ENCODE measurements at regions not wholly inside any gene's neighbourhood (a gene's known extent, or its start where the extent isn't known, plus 50 kb on each side); places are given as distances from the start of the nearest gene placed in this dataset.
A peak's percentile ranks its signal among the peaks of the same experiment; 100 is the strongest.

- H3K4me1 Mint-ChIP-seq = no peaks in the 10 kb centered on the region
- no peak for ATAC-seq
- DNase-seq = no peak
- H3K4me3 Mint-ChIP-seq = no peak overlapping the region
- H3K27me3 Mint-ChIP-seq = no peaks in the 10 kb centered on the region
- peaks cover 0 to 8% of the 10 kb centered on the region in 2 donors for H3K9me3 Mint-ChIP-seq
- H3K27ac Mint-ChIP-seq = no peak overlapping the region
Measured at GRCh38 chr7:36802459-36803135, 78.3 kb upstream of the AOAH start.

DNA sequence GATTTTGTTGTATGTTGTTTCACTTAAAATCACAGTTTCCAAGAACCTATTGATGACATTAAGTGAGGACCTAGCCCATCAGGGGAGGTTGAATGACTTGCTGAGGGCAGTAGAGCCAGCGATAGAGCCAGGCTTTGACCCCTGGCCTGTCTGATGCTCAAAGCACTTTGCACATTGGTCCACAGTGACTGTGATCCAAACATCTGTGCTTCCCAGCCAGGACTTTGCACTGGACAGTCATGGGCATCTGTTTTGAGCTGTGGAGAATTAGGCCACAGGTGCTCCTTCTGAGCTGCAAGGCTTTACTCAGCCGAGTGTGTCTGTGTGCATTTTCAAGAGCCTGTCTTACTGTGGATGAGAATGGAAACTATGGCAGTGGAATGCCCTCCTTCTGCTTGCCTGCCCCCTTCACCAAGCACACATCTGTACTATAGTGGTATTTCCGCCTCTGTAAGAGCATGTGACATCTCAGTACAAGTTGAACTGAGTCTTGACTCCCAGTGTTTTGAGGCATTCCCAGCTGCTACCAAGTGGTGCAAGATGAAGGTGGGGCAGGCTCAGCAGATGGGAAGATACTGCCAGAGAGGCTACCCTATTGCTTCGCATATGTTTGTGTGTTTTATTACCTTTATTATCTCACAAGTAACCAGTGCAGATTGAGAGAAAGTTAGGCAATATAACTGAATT, 72.7 kb upstream of the AOAH start:
- Mint-ChIP-seq H3K9me3 (no peaks in the 10 kb centered on the region), H3K27me3 (no peaks in the 10 kb centered on the region), H3K27ac (no peak overlapping the region), H3K4me3 (no peak overlapping the region), H3K4me1 (peaks cover 28% of the 10 kb centered on the region)
- no peak for DNase-seq
- no peak for ATAC-seq

- ATAC-seq (no peak), DNase-seq (no peak)
- Mint-ChIP-seq H3K4me1 (peaks cover 43% of the 10 kb centered on the region), H3K27ac (peak overlapping the region in 1 of 2 donors; percentile 55), H3K9me3 (no peaks in the 10 kb centered on the region), H3K4me3 (no peak overlapping the region), H3K27me3 (no peaks in the 10 kb centered on the region)
Measured at GRCh38 chr7:36795451-36796021, 71.2 kb upstream of the AOAH start.

DNA sequence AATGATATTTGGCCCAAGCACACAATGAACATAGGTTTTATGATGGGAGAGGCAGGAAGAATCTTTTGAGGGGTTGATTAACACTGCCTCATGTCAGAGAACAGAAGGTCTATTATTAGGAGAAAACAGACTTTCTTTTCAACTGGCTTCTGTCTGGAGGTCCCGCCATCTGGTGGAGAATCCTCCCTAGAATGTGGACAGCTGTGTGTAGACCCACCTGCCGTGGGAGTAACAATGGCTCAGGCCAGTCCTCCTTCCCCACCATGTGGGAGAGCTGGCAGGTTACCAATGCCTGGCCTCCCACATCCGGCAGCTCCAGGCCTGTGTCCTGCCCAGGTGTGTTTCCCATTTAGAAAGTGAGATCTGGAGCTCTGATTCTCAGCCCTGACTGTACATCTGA, 70.4 kb upstream of the AOAH start:
- ATAC-seq (no peak), DNase-seq (no peak)
- no peak overlapping the region for H3K4me3 Mint-ChIP-seq
- H3K4me1 Mint-ChIP-seq = peaks cover 51% of the 10 kb centered on the region
- no peaks in the 10 kb centered on the region for H3K27me3 Mint-ChIP-seq
- no peaks in the 10 kb centered on the region for H3K9me3 Mint-ChIP-seq
- H3K27ac Mint-ChIP-seq = no peak overlapping the region

GRCh38 chr7:36792421-36792820, 68.1 kb upstream of the AOAH start:
- no peak for ATAC-seq
- Mint-ChIP-seq H3K4me3 (no peak overlapping the region), H3K9me3 (no peaks in the 10 kb centered on the region), H3K4me1 (peaks cover 73% of the 10 kb centered on the region), H3K27me3 (no peaks in the 10 kb centered on the region), H3K27ac (no peak overlapping the region)
- DNase-seq = no peak

DNA sequence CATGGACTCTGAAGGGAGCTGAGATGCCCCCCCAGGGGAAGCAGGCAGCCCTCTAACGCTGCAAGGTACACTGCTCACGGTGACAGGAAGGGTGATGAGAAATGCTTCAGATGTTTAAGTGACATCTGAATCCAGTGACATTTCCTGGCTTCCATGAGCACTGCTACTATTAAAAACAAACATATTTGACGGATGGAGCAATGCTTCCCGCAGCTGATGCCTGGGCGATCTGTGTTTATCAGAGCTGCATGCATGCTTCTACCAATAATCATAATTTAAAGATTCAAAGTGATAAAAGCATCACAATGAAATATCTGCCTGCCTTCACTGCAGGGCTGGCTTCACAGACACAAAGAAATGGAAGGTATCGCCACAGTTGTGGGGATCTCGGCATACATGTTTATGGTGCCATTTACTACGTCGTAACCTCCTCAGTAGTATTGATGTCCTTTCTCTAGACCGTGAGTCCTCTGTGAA, 66.1 kb upstream of the AOAH start:
- H3K27me3 Mint-ChIP-seq = no peaks in the 10 kb centered on the region
- H3K9me3 Mint-ChIP-seq = no peaks in the 10 kb centered on the region
- DNase-seq = no peak
- H3K4me3 Mint-ChIP-seq = no peak overlapping the region
- peaks cover 73% of the 10 kb centered on the region for H3K4me1 Mint-ChIP-seq
- no peak for ATAC-seq
- H3K27ac Mint-ChIP-seq = no peak overlapping the region

GRCh38 chr7:36788825-36789470, 64.7 kb upstream of the AOAH start:
- Mint-ChIP-seq H3K4me1 (peaks cover 74% of the 10 kb centered on the region), H3K27ac (peak overlapping the region; percentile 64 to 66)
- DNase-seq = no peak

GRCh38 chr7:36787933-36788378, 63.7 kb upstream of the AOAH start:
- Mint-ChIP-seq H3K27ac (no peak overlapping the region), H3K4me1 (peaks cover 74% of the 10 kb centered on the region), H3K27me3 (no peaks in the 10 kb centered on the region), H3K4me3 (peak overlapping the region; percentile 12 to 62), H3K9me3 (no peaks in the 10 kb centered on the region)
- DNase-seq = peak in 1 of 2 donors; percentile 35
- peak; percentile 82 for ATAC-seq

More at GRCh38 chr7:36788825-36789470, 64.7 kb upstream of the AOAH start:
- peak overlapping the region; percentile 62 for H3K4me3 Mint-ChIP-seq
- no peak for ATAC-seq
- H3K9me3 Mint-ChIP-seq = no peaks in the 10 kb centered on the region
- no peaks in the 10 kb centered on the region for H3K27me3 Mint-ChIP-seq

DNA sequence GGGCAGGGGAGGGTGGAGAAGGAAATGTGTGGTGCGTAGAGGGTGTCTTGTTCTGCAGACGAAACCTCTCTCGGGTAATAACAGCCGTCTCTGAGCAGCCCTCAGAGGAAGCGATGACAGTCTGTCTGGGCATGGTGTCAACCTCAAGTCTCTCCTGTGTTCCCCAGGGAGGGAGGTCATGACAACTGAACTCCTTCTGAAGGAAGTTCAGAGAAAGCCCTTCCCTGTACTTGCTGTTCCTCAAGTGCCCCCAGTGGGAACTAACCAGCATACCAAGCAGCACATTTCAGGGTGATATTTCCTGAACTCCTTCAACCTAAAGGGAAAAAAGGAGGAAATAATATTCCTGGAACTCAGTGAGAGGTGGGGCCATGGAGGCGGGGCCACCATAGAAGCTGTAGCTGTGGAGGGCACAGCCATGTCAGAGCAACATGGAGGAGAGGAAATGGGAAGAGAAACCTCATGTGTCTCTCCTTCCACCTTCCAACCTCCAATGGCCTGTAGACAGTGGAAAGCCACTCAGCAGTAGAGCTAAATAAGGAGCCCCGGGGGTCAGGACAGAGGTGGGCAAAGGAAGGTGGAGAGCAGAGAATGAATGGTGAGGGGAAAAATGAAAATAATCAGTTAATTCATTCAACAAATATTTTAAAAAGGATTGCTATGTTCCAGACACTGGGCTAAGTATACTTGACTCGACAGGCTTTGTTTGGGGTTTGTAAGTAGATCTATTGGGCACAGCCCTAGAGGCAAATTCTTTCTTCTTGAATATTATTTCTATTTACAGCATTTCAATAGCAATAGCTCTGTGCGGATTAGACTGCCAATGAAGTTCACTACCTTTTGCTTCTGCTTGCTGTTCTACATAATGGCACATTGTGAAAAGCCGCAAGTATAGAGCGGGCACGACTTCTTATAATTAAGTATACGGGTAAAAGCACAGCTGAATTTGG, 61.0 kb upstream of the AOAH start:
- Mint-ChIP-seq H3K27me3 (no peaks in the 10 kb centered on the region), H3K9me3 (no peaks in the 10 kb centered on the region), H3K4me3 (peak overlapping the region; percentile 63 to 72), H3K27ac (peak overlapping the region; percentile 79 to 86), H3K4me1 (peaks cover 70% of the 10 kb centered on the region)
- ATAC-seq (peak; percentile 94), DNase-seq (peak; percentile 38 to 70)

GRCh38 chr7:36781011-36781738, 56.9 kb upstream of the AOAH start:
- peak overlapping the region in 1 of 2 donors; percentile 10 for H3K4me3 Mint-ChIP-seq
- peaks cover 76% of the 10 kb centered on the region for H3K4me1 Mint-ChIP-seq
- DNase-seq (no peak), ATAC-seq (peak; percentile 58)
- H3K9me3 Mint-ChIP-seq = no peaks in the 10 kb centered on the region
- no peak overlapping the region for H3K27ac Mint-ChIP-seq
- no peaks in the 10 kb centered on the region for H3K27me3 Mint-ChIP-seq

GRCh38 chr7:36777855-36778254, 53.6 kb upstream of the AOAH start:
- H3K4me3 Mint-ChIP-seq = peak overlapping the region; percentile 48 to 75
- H3K27me3 Mint-ChIP-seq = no peaks in the 10 kb centered on the region
- H3K9me3 Mint-ChIP-seq = no peaks in the 10 kb centered on the region
- H3K27ac Mint-ChIP-seq = peak overlapping the region in 1 of 2 donors; percentile 34
- DNase-seq = no peak
- peaks cover 75% of the 10 kb centered on the region for H3K4me1 Mint-ChIP-seq
- no peak for ATAC-seq

DNA sequence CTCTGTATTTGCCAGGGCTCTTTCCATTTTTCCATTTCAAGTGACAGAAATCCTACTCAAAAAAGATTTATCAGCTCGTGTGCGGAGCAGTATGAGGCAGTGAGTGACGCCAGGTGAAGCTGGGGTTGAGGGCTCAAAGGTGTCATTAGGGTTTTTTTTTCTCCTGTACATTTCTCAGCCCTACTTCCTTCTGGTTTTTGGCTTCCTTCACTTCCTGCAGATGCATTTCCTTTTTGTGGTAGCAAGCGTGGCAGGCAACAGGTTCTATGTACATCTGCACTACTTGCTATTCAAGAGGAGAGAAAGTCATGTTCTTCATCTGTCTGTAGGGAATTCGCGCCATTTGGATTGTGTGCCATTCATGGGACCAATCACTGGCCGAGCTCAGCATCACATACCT, 52.8 kb upstream of the AOAH start:
- Mint-ChIP-seq H3K27ac (peak overlapping the region; percentile 38 to 50), H3K9me3 (no peaks in the 10 kb centered on the region), H3K4me1 (peaks cover 70% of the 10 kb centered on the region), H3K27me3 (no peaks in the 10 kb centered on the region), H3K4me3 (peak overlapping the region; percentile 75)
- peak in 1 of 2 donors; percentile 20 for DNase-seq
- peak; percentile 86 for ATAC-seq

- ATAC-seq = no peak
- peaks cover 59% of the 10 kb centered on the region for H3K4me1 Mint-ChIP-seq
Measured at GRCh38 chr7:36775676-36776075, 51.4 kb upstream of the AOAH start.

GRCh38 chr7:36775061-36775620, 50.8 kb upstream of the AOAH start:
- H3K4me1 Mint-ChIP-seq = peaks cover 55% of the 10 kb centered on the region
- no peak for DNase-seq
- H3K4me3 Mint-ChIP-seq = no peak overlapping the region
- H3K27ac Mint-ChIP-seq = peak overlapping the region in 1 of 2 donors; percentile 47
- no peaks in the 10 kb centered on the region for H3K9me3 Mint-ChIP-seq
- no peaks in the 10 kb centered on the region for H3K27me3 Mint-ChIP-seq
- peak; percentile 43 for ATAC-seq

More at GRCh38 chr7:36775676-36776075, 51.4 kb upstream of the AOAH start:
- Mint-ChIP-seq H3K9me3 (no peaks in the 10 kb centered on the region), H3K27ac (no peak overlapping the region), H3K4me3 (no peak overlapping the region), H3K27me3 (no peaks in the 10 kb centered on the region)
- DNase-seq = no peak

All from stimulated activated naive CD8-positive, alpha-beta T cell treated with anti-CD3 and anti-CD28 coated beads, Interleukin-15, amount 100 ng/mL, for 72 hours (primary cell).